OCI-LY1 (cell line): ENCODE measurements at regions not wholly inside any gene's neighbourhood (a gene's known extent, or its start where the extent isn't known, plus 50 kb on each side); places are given as distances from the start of the nearest gene placed in this dataset.
"Not testable (repeated sequence)": the region's sequence is repeated elsewhere in the genome, so short reads cannot be mapped to it uniquely, and the experiment has no call there.

Source experiments
- H2AFZ ChIP-seq: fragments of 200-600 bp; sonication (generic), shearing (Covaris generic); 2 replicates; pipeline ENCODE4 v1.6.0; 2014; ENCODE audit warnings: antibody characterized with exemption, mild to moderate bottlenecking, low read length
- H3F3A ChIP-seq: fragments of 200-600 bp; sonication (generic), shearing (Covaris generic); 2 replicates; pipeline ENCODE4 v1.6.0; 2014; ENCODE audit warnings: mild to moderate bottlenecking, antibody characterized with exemption, low read length, moderate library complexity; ENCODE audit not compliant: insufficient read depth
- H3K27ac ChIP-seq: fragments of 200-600 bp; sonication (generic); 2 replicates; pipeline ENCODE4 v1.5.1; 2014; ENCODE audit warnings: low read length, mixed run types, mild to moderate bottlenecking, low read depth; ENCODE audit not compliant: poor library complexity, severe bottlenecking
- H3K27me3 ChIP-seq: fragments of 200-600 bp; sonication (generic); 2 replicates; pipeline ENCODE4 v1.6.0; 2014; ENCODE audit warnings: antibody characterized with exemption, mild to moderate bottlenecking, low read length, moderate library complexity; ENCODE audit not compliant: insufficient read depth
- H3K36me3 ChIP-seq: fragments of 200-600 bp; sonication (generic); 2 replicates; pipeline ENCODE4 v1.6.1; 2014; ENCODE audit warnings: mild to moderate bottlenecking, antibody characterized with exemption, low read length, moderate library complexity, mixed read lengths; ENCODE audit not compliant: insufficient read depth
- H3K4me1 ChIP-seq: fragments of 200-600 bp; sonication (generic); 2 replicates; pipeline ENCODE4 v1.5.1; 2014; ENCODE audit warnings: mild to moderate bottlenecking, low read length, moderate library complexity; ENCODE audit not compliant: insufficient read depth, severe bottlenecking
- H3K4me2 ChIP-seq: fragments of 200-600 bp; sonication (generic), shearing (Covaris generic); 2 replicates; pipeline ENCODE4 v1.6.1; 2014; ENCODE audit warnings: low read length
- H3K4me3 ChIP-seq: fragments of 200-600 bp; sonication (generic); 2 replicates; pipeline ENCODE4 v1.5.1; 2014; ENCODE audit warnings: low read length, low read depth, mild to moderate bottlenecking, mixed read lengths; ENCODE audit not compliant: poor library complexity, severe bottlenecking
- H3K79me2 ChIP-seq: fragments of 200-600 bp; shearing (Covaris generic); 2 replicates; pipeline ENCODE4 v1.6.1; 2016; ENCODE audit warnings: mixed run types, low read length, mixed read lengths; ENCODE audit not compliant: insufficient read depth
- H3K9ac ChIP-seq: fragments of 200-600 bp; sonication (generic), shearing (Covaris generic); 2 replicates; pipeline ENCODE4 v1.6.1; 2014; ENCODE audit warnings: mild to moderate bottlenecking, low read length, mixed read lengths
- H3K9me2 ChIP-seq: fragments of 200-600 bp; sonication (generic), shearing (Covaris generic); 2 replicates; pipeline ENCODE4 v1.6.1; 2014; ENCODE audit warnings: low read depth, mild to moderate bottlenecking, low read length, mixed read lengths
- H3K9me3 ChIP-seq: fragments of 200-600 bp; shearing (Covaris generic); 2 replicates; pipeline ENCODE4 v1.6.1; 2014; ENCODE audit warnings: low read length, mixed read lengths
- H4K20me1 ChIP-seq: fragments of 200-600 bp; sonication (generic), shearing (Covaris generic); 2 replicates; pipeline ENCODE4 v1.6.0; 2016; ENCODE audit warnings: mild to moderate bottlenecking, low read length; ENCODE audit not compliant: insufficient read depth
- CTCF ChIP-seq: fragments of 200-600 bp; sonication (generic), shearing (Covaris generic); IDR thresholded peaks from 2 replicates; pipeline ENCODE4 v1.5.1; 2017; ENCODE audit warnings: mild to moderate bottlenecking, antibody characterized with exemption, low read length, moderate library complexity, mixed read lengths
- EZH2 ChIP-seq: fragments of 200-600 bp; sonication (generic), shearing (Covaris generic); IDR thresholded peaks from 2 replicates; pipeline ENCODE4 v1.8.0; 2017; ENCODE audit warnings: borderline replicate concordance, mixed run types, mild to moderate bottlenecking, antibody characterized with exemption, low read length, moderate library complexity, mixed read lengths

- H2AFZ ChIP-seq = no peak overlapping the region
These were observed 213.2 kb downstream of the ANAPC1 start for GRCh38 chr2:111670776-111671175.

GRCh38 chr2:111671426-111672150 lies 212.4 kb downstream of the ANAPC1 start:
- H3K4me1 ChIP-seq = peaks cover 75% of the 10 kb centered on the region
- no peaks in the 10 kb centered on the region for H3K9me2 ChIP-seq
- peaks cover 19% of the 10 kb centered on the region for H3K36me3 ChIP-seq
- TF ChIP-seq EZH2 (no peak), CTCF (no peak)
- peak overlapping the region; percentile 76 for H3K9ac ChIP-seq
- H4K20me1 ChIP-seq = no peaks in the 10 kb centered on the region
- H3K4me2 ChIP-seq = peak overlapping the region; percentile 61; the same call in 1 of the 2 replicates
- no peaks in the 10 kb centered on the region for H3K27me3 ChIP-seq
- peaks cover 10% of the 10 kb centered on the region; the same call in 1 of the 2 replicates for H3F3A ChIP-seq
- H3K79me2 ChIP-seq = no peaks in the 10 kb centered on the region
- H3K9me3 ChIP-seq = peaks cover 10% of the 10 kb centered on the region
- H3K4me3 ChIP-seq = no peak overlapping the region
- no peak overlapping the region for H2AFZ ChIP-seq
- peak overlapping the region; percentile 100 for H3K27ac ChIP-seq

More at GRCh38 chr2:111670776-111671175, 213.2 kb downstream of the ANAPC1 start:
- TF ChIP-seq EZH2 = no peak
- TF ChIP-seq CTCF = no peak
- peaks cover 69% of the 10 kb centered on the region for H3K4me1 ChIP-seq
- H3K4me3 ChIP-seq = peak overlapping the region; percentile 3
- peak overlapping the region; percentile 61 for H3K4me2 ChIP-seq
- H3K9me3 ChIP-seq = peaks cover 10% of the 10 kb centered on the region
- peaks cover 10% of the 10 kb centered on the region; the same call in 1 of the 2 replicates for H3F3A ChIP-seq
- H3K27ac ChIP-seq = peak overlapping the region; percentile 100
- peak overlapping the region; percentile 76 for H3K9ac ChIP-seq
- peaks cover 25% of the 10 kb centered on the region for H3K36me3 ChIP-seq
- no peaks in the 10 kb centered on the region for H3K79me2 ChIP-seq
- H3K27me3 ChIP-seq = no peaks in the 10 kb centered on the region
- H4K20me1 ChIP-seq = no peaks in the 10 kb centered on the region
- H3K9me2 ChIP-seq = no peaks in the 10 kb centered on the region

GRCh38 chr2:111672641-111673040 lies 211.4 kb downstream of the ANAPC1 start:
- H3F3A ChIP-seq = peaks cover 10% of the 10 kb centered on the region; the same call in 1 of the 2 replicates
- H3K4me2 ChIP-seq, H4K20me1 ChIP-seq, H3K4me3 ChIP-seq, H3K9me3 ChIP-seq, H3K9ac ChIP-seq, H3K9me2 ChIP-seq, H3K79me2 ChIP-seq, H2AFZ ChIP-seq, H3K27ac ChIP-seq, H3K27me3 ChIP-seq: not testable (repeated sequence)
- H3K36me3 ChIP-seq = peaks cover 10% of the 10 kb centered on the region
- peaks cover 86% of the 10 kb centered on the region for H3K4me1 ChIP-seq
